NT2/D1 (cell line): ENCODE measurements at regions not wholly inside any gene's neighbourhood (a gene's known extent, or its start where the extent isn't known, plus 50 kb on each side); places are given as distances from the start of the nearest gene placed in this dataset.

Experiments used
- YY1 ChIP-seq: IDR thresholded peaks from 2 replicates; pipeline ENCODE4 v1.6.1; 2011; ENCODE audit not compliant: insufficient read length, insufficient read depth
- ZNF274 ChIP-seq: IDR thresholded peaks from 2 replicates; pipeline ENCODE4 v1.6.1; 2011; ENCODE audit warnings: mild to moderate bottlenecking, low read depth, low read length

GRCh38 chr3:22378869-22379268, 627.9 kb upstream of the ZNF385D start:
- no peak for TF ChIP-seq YY1
- TF ChIP-seq ZNF274, result no peak
